H9 (cell line): ENCODE measurements at regions not wholly inside any gene's neighbourhood (a gene's known extent, or its start where the extent isn't known, plus 50 kb on each side); places are given as distances from the start of the nearest gene placed in this dataset.

ENCODE experiments used
- DNase-seq: peaks from one replicate; pipeline ENCODE4 v3.0.0-alpha.2; 2017
- H2AFZ ChIP-seq: one replicate; pipeline ENCODE4 v1.6.1; 2013; ENCODE audit warnings: mild to moderate bottlenecking, low read length, control low read depth, moderate library complexity
- H2AK5ac ChIP-seq: 2 replicates; pipeline ENCODE4 v1.6.1; 2013; ENCODE audit warnings: low read length, control low read depth, mixed read lengths; ENCODE audit not compliant: insufficient read length
- H2BK120ac ChIP-seq: one replicate; pipeline ENCODE4 v1.6.1; 2013; ENCODE audit warnings: low read depth, mild to moderate bottlenecking, low read length, control low read depth, inconsistent platforms; ENCODE audit not compliant: poor library complexity, severe bottlenecking
- H2BK12ac ChIP-seq: 2 replicates; pipeline ENCODE4 v1.6.1; 2013; ENCODE audit warnings: low read length, control low read depth, mixed read lengths, low read depth; ENCODE audit not compliant: insufficient read length
- H2BK15ac ChIP-seq: 2 replicates; pipeline ENCODE4 v1.6.1; 2013; ENCODE audit warnings: low read depth, low read length, control low read depth
- H2BK20ac ChIP-seq: one replicate; pipeline ENCODE4 v1.6.1; 2013; ENCODE audit warnings: low read depth, mild to moderate bottlenecking, low read length, control low read depth, inconsistent platforms; ENCODE audit not compliant: poor library complexity, severe bottlenecking
- H2BK5ac ChIP-seq: 2 replicates; pipeline ENCODE4 v1.6.1; 2013; ENCODE audit warnings: low read length, control low read depth, mixed read lengths; ENCODE audit not compliant: insufficient read length
- H3K14ac ChIP-seq: 2 replicates; pipeline ENCODE4 v1.6.1; 2013; ENCODE audit warnings: low read length, control low read depth; ENCODE audit not compliant: insufficient read depth
- H3K18ac ChIP-seq: 2 replicates; pipeline ENCODE4 v1.6.1; 2013; ENCODE audit warnings: low read depth, mild to moderate bottlenecking, mixed read lengths, low read length, control low read depth; ENCODE audit not compliant: insufficient read length
- H3K23ac ChIP-seq: 2 replicates; pipeline ENCODE4 v1.6.1; 2013; ENCODE audit warnings: low read length, control low read depth, mixed read lengths, low read depth; ENCODE audit not compliant: insufficient read length
- H3K23me2 ChIP-seq: 2 replicates; pipeline ENCODE4 v1.6.1; 2013; ENCODE audit warnings: low read depth, mild to moderate bottlenecking, mixed read lengths, low read length, control low read depth; ENCODE audit not compliant: insufficient read length, poor library complexity, severe bottlenecking
- H3K27ac ChIP-seq: 2 replicates; pipeline ENCODE4 v1.5.1; 2013; ENCODE audit warnings: low read length, control low read depth, mixed read lengths, low read depth; ENCODE audit not compliant: insufficient read length
- H3K27me3 ChIP-seq: 2 replicates; pipeline ENCODE4 v1.6.1; 2013; ENCODE audit warnings: low read length, control low read depth, inconsistent platforms; ENCODE audit not compliant: insufficient read depth
- H3K4ac ChIP-seq: 2 replicates; pipeline ENCODE4 v1.6.1; 2013; ENCODE audit warnings: low read depth, mild to moderate bottlenecking, control low read depth, inconsistent platforms, low read length, moderate library complexity
- H3K4me1 ChIP-seq: 2 replicates; pipeline ENCODE4 v1.6.1; 2013; ENCODE audit warnings: low read length, control low read depth, inconsistent platforms; ENCODE audit not compliant: insufficient read depth
- H3K4me2 ChIP-seq: 2 replicates; pipeline ENCODE4 v1.6.1; 2013; ENCODE audit warnings: low read length, control low read depth, mixed read lengths; ENCODE audit not compliant: insufficient read length, insufficient read depth
- H3K56ac ChIP-seq: 2 replicates; pipeline ENCODE4 v1.6.1; 2013; ENCODE audit warnings: low read depth, mild to moderate bottlenecking, mixed read lengths, low read length, control low read depth; ENCODE audit not compliant: insufficient read length
- H3K79me1 ChIP-seq: 2 replicates; pipeline ENCODE4 v1.6.1; 2013; ENCODE audit warnings: low read depth, mild to moderate bottlenecking, moderate library complexity, low read length, control low read depth, inconsistent platforms; ENCODE audit not compliant: insufficient read depth, poor library complexity, severe bottlenecking
- H3K79me2 ChIP-seq: 2 replicates; pipeline ENCODE4 v1.6.1; 2013; ENCODE audit warnings: low read length, control low read depth, inconsistent platforms; ENCODE audit not compliant: insufficient read depth
- H3K9ac ChIP-seq: 2 replicates; pipeline ENCODE4 v1.6.1; 2013; ENCODE audit warnings: low read length, control low read depth, mixed read lengths; ENCODE audit not compliant: insufficient read length; ENCODE audit errors: extremely low read depth
- H3K9me3 ChIP-seq: one replicate; pipeline ENCODE4 v1.6.1; 2013; ENCODE audit warnings: low read depth, low read length, inconsistent platforms; ENCODE audit not compliant: control insufficient read depth
- H3T11ph ChIP-seq: one replicate; pipeline ENCODE4 v1.6.1; 2013; ENCODE audit warnings: mild to moderate bottlenecking, low read length, control low read depth, inconsistent platforms
- H4K20me1 ChIP-seq: one replicate; pipeline ENCODE4 v1.6.1; 2013; ENCODE audit not compliant: control insufficient read depth, insufficient read length, insufficient read depth
- H4K5ac ChIP-seq: 2 replicates; pipeline ENCODE4 v1.6.1; 2013; ENCODE audit warnings: low read depth, mild to moderate bottlenecking, mixed read lengths, low read length, control low read depth; ENCODE audit not compliant: insufficient read length
- H4K8ac ChIP-seq: replicated peaks from 2 replicates; pipeline ENCODE4 v1.6.1; 2013; ENCODE audit warnings: low read length, control low read depth, mixed read lengths, low read depth; ENCODE audit not compliant: insufficient read length
- H4K91ac ChIP-seq: 2 replicates; pipeline ENCODE4 v1.6.1; 2013; ENCODE audit warnings: low read depth, mild to moderate bottlenecking, moderate library complexity, mixed read lengths, low read length, control low read depth; ENCODE audit not compliant: insufficient read length
- H3K27ac Mint-ChIP-seq, 3 experiments: 2 replicates in 2 of 3; 3 replicates in 1 of 3; pipeline ENCODE4 v1.8.0; 2020 to 2021; ENCODE audit warnings: mixed read lengths in 3 of 3, mild to moderate bottlenecking in 1 of 3, moderate library complexity in 1 of 3
- H3K27me3 Mint-ChIP-seq: 2 replicates; pipeline ENCODE4 v1.8.0; 2021; ENCODE audit warnings: low read depth, mild to moderate bottlenecking, moderate library complexity, mixed read lengths
- H3K36me3 Mint-ChIP-seq, 3 experiments: 2 replicates in 2 of 3; 3 replicates in 1 of 3; pipeline ENCODE4 v1.8.0; 2020 to 2021; ENCODE audit warnings: low read depth in 3 of 3, mixed read lengths in 3 of 3; ENCODE audit not compliant: insufficient read depth in 1 of 3
- H3K4me1 Mint-ChIP-seq, 2 experiments: 2 replicates each; pipeline ENCODE4 v1.8.0; 2020; ENCODE audit warnings: mixed read lengths in 2 of 2
- H3K4me3 Mint-ChIP-seq, 2 experiments: 2 replicates in 1 of 2; 3 replicates in 1 of 2; pipeline ENCODE4 v1.8.0; 2020 to 2021; ENCODE audit warnings: mild to moderate bottlenecking in 2 of 2, mixed read lengths in 2 of 2, moderate library complexity in 1 of 2
- H3K9me3 Mint-ChIP-seq, 2 experiments: 2 replicates in 1 of 2; 3 replicates in 1 of 2; pipeline ENCODE4 v1.8.0; 2020; ENCODE audit warnings: mild to moderate bottlenecking in 2 of 2, mixed read lengths in 2 of 2, moderate library complexity in 1 of 2
- WGBS: extraction: QIAGEN DNeasy Blood & Tissue Kit; methylation state at CpG from one replicate; pipeline ENCODE4 v1.1.7; 2013; ENCODE audit warnings: missing lambda C conversion rate, low lambda C conversion rate, mixed read lengths; ENCODE audit not compliant: insufficient read length; ENCODE audit errors: extremely low coverage; 5-methylcytosine and 5-hydroxymethylcytosine counted together
- TF ChIP-seq, protein P1 (sequence below): fragments of 200-600 bp; sonication (generic); conservative IDR thresholded peaks from 3 replicates; pipeline ENCODE4 v1.8.0; 2021; ENCODE audit warnings: antibody characterized with exemption, mild to moderate bottlenecking

DNA sequence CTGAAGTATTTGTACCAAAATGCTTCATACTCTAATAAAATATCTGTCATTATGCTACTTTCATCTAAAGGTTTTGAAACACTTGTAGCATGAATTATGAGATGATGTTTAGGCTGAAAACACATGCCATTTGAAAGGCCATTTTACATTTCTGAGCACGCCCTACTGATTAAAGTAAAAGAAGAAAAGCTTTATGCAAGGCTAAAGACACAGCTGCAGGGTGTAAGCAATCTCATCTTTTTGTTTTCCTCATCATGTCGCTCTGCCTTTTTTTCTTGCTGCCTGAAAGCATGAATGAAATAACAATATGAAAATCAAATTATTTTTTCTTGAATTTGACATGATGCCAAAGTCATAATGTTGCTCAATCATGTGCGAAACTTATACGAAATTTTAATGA lies 148.6 kb upstream of the ARG1 start:
- no CpG with 5 or more reads among the region's 4 CpGs for WGBS
- no peak for DNase-seq
- Histone ChIP-seq H3K79me1 (no peaks in the 10 kb centered on the region), H3K27ac (no peak overlapping the region), H3K9me3 (no peaks in the 10 kb centered on the region), H2BK20ac (no peak overlapping the region), H3K23me2 (no peaks in the 10 kb centered on the region), H3K27me3 (no peaks in the 10 kb centered on the region), H3K18ac (no peak overlapping the region), H3T11ph (no peak overlapping the region), H2AK5ac (no peak overlapping the region), H3K4me2 (no peak overlapping the region), H3K79me2 (no peaks in the 10 kb centered on the region), H2BK12ac (no peak overlapping the region), H4K20me1 (no peaks in the 10 kb centered on the region), H3K56ac (no peak overlapping the region), H3K23ac (no peak overlapping the region), H3K4ac (no peak overlapping the region), H3K4me1 (no peaks in the 10 kb centered on the region; the same call in 1 of the 2 replicates), H3K14ac (no peak overlapping the region), H4K5ac (no peak overlapping the region), H4K91ac (no peak overlapping the region), H2AFZ (no peak overlapping the region), H2BK5ac (no peak overlapping the region), H3K9ac (no peak overlapping the region), H4K8ac (no peak overlapping the region), H2BK15ac (no peak overlapping the region), H2BK120ac (no peak overlapping the region)
- no peak overlapping the region for H3K4me3 Mint-ChIP-seq
- TF ChIP-seq, protein P1, sequence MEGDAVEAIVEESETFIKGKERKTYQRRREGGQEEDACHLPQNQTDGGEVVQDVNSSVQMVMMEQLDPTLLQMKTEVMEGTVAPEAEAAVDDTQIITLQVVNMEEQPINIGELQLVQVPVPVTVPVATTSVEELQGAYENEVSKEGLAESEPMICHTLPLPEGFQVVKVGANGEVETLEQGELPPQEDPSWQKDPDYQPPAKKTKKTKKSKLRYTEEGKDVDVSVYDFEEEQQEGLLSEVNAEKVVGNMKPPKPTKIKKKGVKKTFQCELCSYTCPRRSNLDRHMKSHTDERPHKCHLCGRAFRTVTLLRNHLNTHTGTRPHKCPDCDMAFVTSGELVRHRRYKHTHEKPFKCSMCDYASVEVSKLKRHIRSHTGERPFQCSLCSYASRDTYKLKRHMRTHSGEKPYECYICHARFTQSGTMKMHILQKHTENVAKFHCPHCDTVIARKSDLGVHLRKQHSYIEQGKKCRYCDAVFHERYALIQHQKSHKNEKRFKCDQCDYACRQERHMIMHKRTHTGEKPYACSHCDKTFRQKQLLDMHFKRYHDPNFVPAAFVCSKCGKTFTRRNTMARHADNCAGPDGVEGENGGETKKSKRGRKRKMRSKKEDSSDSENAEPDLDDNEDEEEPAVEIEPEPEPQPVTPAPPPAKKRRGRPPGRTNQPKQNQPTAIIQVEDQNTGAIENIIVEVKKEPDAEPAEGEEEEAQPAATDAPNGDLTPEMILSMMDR: no peak
- peaks cover 7 to 17% of the 10 kb centered on the region in 2 experiments; a peak in 4 of 5 replicates for H3K9me3 Mint-ChIP-seq
- H3K36me3 Mint-ChIP-seq: peaks cover 0 to 20% (median 6%) of the 10 kb centered on the region in 3 experiments; a peak in 6 of 7 replicates
- peaks cover 6% of the 10 kb centered on the region in 2 experiments; a peak in 2 of 4 replicates for H3K4me1 Mint-ChIP-seq
- H3K27me3 Mint-ChIP-seq: no peaks in the 10 kb centered on the region
- H3K27ac Mint-ChIP-seq: no peak overlapping the region
